A673 (cell line): ENCODE measurements at regions not wholly inside any gene's neighbourhood (a gene's known extent, or its start where the extent isn't known, plus 50 kb on each side); places are given as distances from the start of the nearest gene placed in this dataset.

Source experiments
- BruUV-seq: library from RNA; stranded (reverse); fragments of 400-500 nt; replicated peaks from 2 replicates; lab custom pipeline; 2021; lab: Mats Ljungman, UMichigan
- CTCF ChIA-PET: fragments of 300-600 bp; sonication (Branson Sonifier 250); formaldehyde crosslinking; loops from one replicate; lab custom pipeline; 2022; ENCODE audit warnings: antibody characterized with exemption; lab: Charles Lee
- POLR2A ChIA-PET: fragments of 300-600 bp; sonication (Branson Sonifier 250); formaldehyde crosslinking; loops from one replicate; lab custom pipeline; 2022; ENCODE audit warnings: antibody characterized with exemption; ENCODE audit not compliant: low non-redundant PET; lab: Charles Lee
- DNase-seq: peaks from one replicate; pipeline ENCODE4 v3.0.0-alpha.2; 2015; ENCODE audit warnings: low spot score
- H3K27ac ChIP-seq: fragments of 200-600 bp; sonication (generic); 2 replicates; pipeline ENCODE4 v1.5.1; 2016; ENCODE audit warnings: mixed run types, low read depth, mild to moderate bottlenecking, mixed read lengths, antibody characterized with exemption, low read length; ENCODE audit not compliant: poor library complexity, severe bottlenecking
- H3K27me3 ChIP-seq: fragments of 200-600 bp; sonication (generic); replicated peaks from 2 replicates; pipeline ENCODE4 v1.6.1; 2017; ENCODE audit warnings: mixed run types, low read depth, mild to moderate bottlenecking, mixed read lengths, antibody characterized with exemption, low read length; ENCODE audit not compliant: insufficient read depth, poor library complexity
- H3K36me3 ChIP-seq: fragments of 200-600 bp; sonication (generic); 2 replicates; pipeline ENCODE4 v1.6.1; 2016; ENCODE audit warnings: mixed run types, mild to moderate bottlenecking, mixed read lengths, antibody characterized with exemption, low read length; ENCODE audit not compliant: insufficient read depth, poor library complexity, severe bottlenecking
- H3K4me1 ChIP-seq: fragments of 200-600 bp; sonication (generic); 2 replicates; pipeline ENCODE4 v1.6.1; 2017; ENCODE audit warnings: mixed run types, mild to moderate bottlenecking, mixed read lengths, antibody characterized with exemption, low read length; ENCODE audit not compliant: insufficient read depth, poor library complexity, severe bottlenecking
- H3K4me3 ChIP-seq: fragments of 200-600 bp; sonication (generic); 2 replicates; pipeline ENCODE4 v1.5.1; 2016; ENCODE audit warnings: low read depth, mixed run types, mild to moderate bottlenecking, mixed read lengths, low read length; ENCODE audit not compliant: poor library complexity, severe bottlenecking
- H3K9me3 ChIP-seq: fragments of 200-600 bp; sonication (generic); 2 replicates; pipeline ENCODE4 v1.6.1; 2016; ENCODE audit warnings: mixed run types, low read depth, mild to moderate bottlenecking, mixed read lengths, antibody characterized with exemption, low read length; ENCODE audit not compliant: poor library complexity, severe bottlenecking
- EZH2 ChIP-seq: fragments of 200-600 bp; sonication (generic); IDR thresholded peaks from 2 replicates; pipeline ENCODE4 v1.6.1; 2017; ENCODE audit warnings: borderline replicate concordance, low read depth, mild to moderate bottlenecking, mixed read lengths, antibody characterized with exemption, low read length; ENCODE audit not compliant: poor library complexity, severe bottlenecking
- intact Hi-C: fragments of 100-400 bp; cut with micrococcal nuclease; formaldehyde crosslinking; loops from one replicate; pipeline ENCODE4 v1.10.0; 2022; ENCODE audit not compliant: unreplicated experiment
- TF ChIP-seq, protein P1 (sequence below): fragments of 300-800, 200-600 bp; sonication (generic); conservative IDR thresholded peaks from 2 replicates; pipeline ENCODE4 v1.5.1; 2017; ENCODE audit warnings: low read depth, mild to moderate bottlenecking, antibody characterized with exemption, low read length, moderate library complexity, mixed read lengths

DNA sequence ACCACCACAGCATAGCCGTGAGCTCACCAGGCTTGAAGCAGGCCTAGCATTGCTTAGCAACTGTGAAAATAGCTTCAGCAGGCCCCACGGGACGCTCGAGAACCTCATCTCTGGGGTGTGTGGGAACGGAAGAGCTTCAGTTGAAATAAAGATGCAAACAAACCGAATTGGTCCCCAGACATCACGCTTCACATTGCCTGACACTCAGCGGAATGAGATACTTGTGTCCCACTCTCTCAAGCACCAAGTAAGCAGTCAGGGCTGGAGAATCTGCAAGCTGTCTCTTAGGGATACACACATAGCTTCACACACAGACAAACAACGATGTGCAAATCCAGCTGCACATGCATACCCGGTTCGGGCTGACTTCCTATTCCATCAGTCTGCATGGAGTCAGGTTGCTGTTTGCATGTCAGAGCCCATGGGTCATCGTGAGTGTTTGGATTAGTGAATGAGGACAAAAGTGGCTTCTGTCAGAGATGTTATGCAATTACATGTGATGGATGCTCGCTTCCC, 205.7 kb downstream of the SNX19 start:
- Histone ChIP-seq H3K36me3 (no peaks in the 10 kb centered on the region), H3K27ac (no peak overlapping the region), H3K4me1 (no peaks in the 10 kb centered on the region), H3K9me3 (no peaks in the 10 kb centered on the region), H3K4me3 (no peak overlapping the region), H3K27me3 (no peaks in the 10 kb centered on the region)
- intact Hi-C loops = no loop called here
- POLR2A ChIA-PET = no interaction called here
- TF ChIP-seq EZH2 = no peak
- TF ChIP-seq, protein P1, sequence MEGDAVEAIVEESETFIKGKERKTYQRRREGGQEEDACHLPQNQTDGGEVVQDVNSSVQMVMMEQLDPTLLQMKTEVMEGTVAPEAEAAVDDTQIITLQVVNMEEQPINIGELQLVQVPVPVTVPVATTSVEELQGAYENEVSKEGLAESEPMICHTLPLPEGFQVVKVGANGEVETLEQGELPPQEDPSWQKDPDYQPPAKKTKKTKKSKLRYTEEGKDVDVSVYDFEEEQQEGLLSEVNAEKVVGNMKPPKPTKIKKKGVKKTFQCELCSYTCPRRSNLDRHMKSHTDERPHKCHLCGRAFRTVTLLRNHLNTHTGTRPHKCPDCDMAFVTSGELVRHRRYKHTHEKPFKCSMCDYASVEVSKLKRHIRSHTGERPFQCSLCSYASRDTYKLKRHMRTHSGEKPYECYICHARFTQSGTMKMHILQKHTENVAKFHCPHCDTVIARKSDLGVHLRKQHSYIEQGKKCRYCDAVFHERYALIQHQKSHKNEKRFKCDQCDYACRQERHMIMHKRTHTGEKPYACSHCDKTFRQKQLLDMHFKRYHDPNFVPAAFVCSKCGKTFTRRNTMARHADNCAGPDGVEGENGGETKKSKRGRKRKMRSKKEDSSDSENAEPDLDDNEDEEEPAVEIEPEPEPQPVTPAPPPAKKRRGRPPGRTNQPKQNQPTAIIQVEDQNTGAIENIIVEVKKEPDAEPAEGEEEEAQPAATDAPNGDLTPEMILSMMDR = no peak
- BruUV-seq = no TSS peak
- DNase-seq = no peak
- CTCF ChIA-PET = no interaction called here

DNA sequence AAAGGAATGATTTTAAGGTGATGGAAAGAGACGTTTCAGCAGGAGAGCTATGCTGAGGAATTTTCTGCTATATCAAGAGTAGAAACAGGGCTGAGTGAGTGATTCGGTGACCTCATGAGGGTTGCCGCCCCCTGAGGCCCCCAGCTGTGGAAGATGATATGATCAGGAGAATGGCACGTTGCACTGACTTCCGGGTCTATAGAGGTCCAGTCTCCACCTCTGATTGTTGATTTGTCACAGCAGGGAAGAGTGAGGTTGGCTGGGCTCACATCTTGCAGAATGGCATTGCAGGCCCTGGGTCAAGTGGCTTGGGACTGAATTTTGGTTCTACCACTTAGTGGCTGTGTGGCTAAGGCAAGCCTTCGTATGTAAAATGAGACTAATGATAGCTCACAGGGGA, 205.1 kb downstream of the SNX19 start:
- TF ChIP-seq, protein P1 = no peak
- no peak for TF ChIP-seq EZH2
- no peaks in the 10 kb centered on the region for H3K27me3 ChIP-seq
- no TSS peak for BruUV-seq
- no peak for DNase-seq
- CTCF ChIA-PET = no interaction called here
- no peaks in the 10 kb centered on the region for H3K9me3 ChIP-seq
- no peaks in the 10 kb centered on the region for H3K36me3 ChIP-seq
- no peaks in the 10 kb centered on the region for H3K4me1 ChIP-seq
- H3K4me3 ChIP-seq = no peak overlapping the region
- intact Hi-C loops = no loop called here
- no peak overlapping the region for H3K27ac ChIP-seq
- POLR2A ChIA-PET = no interaction called here

- TF ChIP-seq EZH2 = no peak
- TF ChIP-seq, protein P1 = no peak
- Histone ChIP-seq H3K36me3 (no peaks in the 10 kb centered on the region), H3K27ac (no peak overlapping the region), H3K4me3 (no peak overlapping the region), H3K9me3 (no peaks in the 10 kb centered on the region), H3K4me1 (no peaks in the 10 kb centered on the region), H3K27me3 (peaks cover 2% of the 10 kb centered on the region)
- POLR2A ChIA-PET = no interaction called here
- CTCF ChIA-PET = no interaction called here
- DNase-seq = no peak
- no TSS peak for BruUV-seq
- intact Hi-C loops = no loop called here
Measured at GRCh38 chr11:130712480-130712879, 203.8 kb downstream of the SNX19 start.
